GM21423 (cell line): ENCODE measurements at regions not wholly inside any gene's neighbourhood (a gene's known extent, or its start where the extent isn't known, plus 50 kb on each side); places are given as distances from the start of the nearest gene placed in this dataset.

Experiments
- ATAC-seq: cut with Tn5 transposase; IDR thresholded peaks from one replicate; pipeline ENCODE4 v1.9.1; 2021; ENCODE audit warnings: mild to moderate bottlenecking, moderate library complexity; ENCODE audit not compliant: unreplicated experiment

GRCh38 chr4:100569196-100569595 is 51.4 kb upstream of the EMCN start:
- no peak for ATAC-seq
